LNCaP clone FGC (cell line): ENCODE measurements at regions not wholly inside any gene's neighbourhood (a gene's known extent, or its start where the extent isn't known, plus 50 kb on each side); places are given as distances from the start of the nearest gene placed in this dataset.

Experiments used
- DNase-seq: peaks from one replicate; pipeline ENCODE4 v3.0.0-alpha.2; 2011; ENCODE audit warnings: low read depth
- H3K4me3 ChIP-seq: 2 replicates; pipeline ENCODE4 v1.5.1; 2011; ENCODE audit warnings: mild to moderate bottlenecking, low read depth, low read length, control low read depth
- TF ChIP-seq, protein P1 (sequence below): IDR thresholded peaks from 2 replicates; pipeline ENCODE4 v1.5.1; 2012; ENCODE audit warnings: mild to moderate bottlenecking; ENCODE audit not compliant: control insufficient read depth, insufficient read depth; ENCODE audit errors: extremely low read depth

DNA sequence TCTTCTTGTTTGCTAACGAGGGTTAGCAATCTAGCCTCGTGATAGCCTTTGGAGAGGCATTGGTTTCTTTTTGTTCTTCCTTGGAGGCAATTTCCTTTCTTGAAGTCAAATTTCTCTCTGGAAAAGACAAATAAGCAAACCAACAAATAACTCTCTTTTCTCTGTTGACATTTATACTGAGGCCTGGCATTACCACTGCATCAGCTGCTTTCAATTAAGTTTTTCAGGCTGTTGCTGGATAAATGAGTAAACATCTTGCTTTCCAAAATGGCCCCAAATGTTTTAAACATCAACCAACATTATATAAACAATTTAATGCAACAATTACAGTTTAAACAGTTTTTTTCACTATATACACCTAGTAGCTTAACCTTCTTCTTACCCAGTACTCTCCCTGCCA lies 264.4 kb downstream of the HTR1A start:
- TF ChIP-seq, protein P1, sequence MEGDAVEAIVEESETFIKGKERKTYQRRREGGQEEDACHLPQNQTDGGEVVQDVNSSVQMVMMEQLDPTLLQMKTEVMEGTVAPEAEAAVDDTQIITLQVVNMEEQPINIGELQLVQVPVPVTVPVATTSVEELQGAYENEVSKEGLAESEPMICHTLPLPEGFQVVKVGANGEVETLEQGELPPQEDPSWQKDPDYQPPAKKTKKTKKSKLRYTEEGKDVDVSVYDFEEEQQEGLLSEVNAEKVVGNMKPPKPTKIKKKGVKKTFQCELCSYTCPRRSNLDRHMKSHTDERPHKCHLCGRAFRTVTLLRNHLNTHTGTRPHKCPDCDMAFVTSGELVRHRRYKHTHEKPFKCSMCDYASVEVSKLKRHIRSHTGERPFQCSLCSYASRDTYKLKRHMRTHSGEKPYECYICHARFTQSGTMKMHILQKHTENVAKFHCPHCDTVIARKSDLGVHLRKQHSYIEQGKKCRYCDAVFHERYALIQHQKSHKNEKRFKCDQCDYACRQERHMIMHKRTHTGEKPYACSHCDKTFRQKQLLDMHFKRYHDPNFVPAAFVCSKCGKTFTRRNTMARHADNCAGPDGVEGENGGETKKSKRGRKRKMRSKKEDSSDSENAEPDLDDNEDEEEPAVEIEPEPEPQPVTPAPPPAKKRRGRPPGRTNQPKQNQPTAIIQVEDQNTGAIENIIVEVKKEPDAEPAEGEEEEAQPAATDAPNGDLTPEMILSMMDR: no peak
- DNase-seq: no peak
- no peak overlapping the region for H3K4me3 ChIP-seq

DNA sequence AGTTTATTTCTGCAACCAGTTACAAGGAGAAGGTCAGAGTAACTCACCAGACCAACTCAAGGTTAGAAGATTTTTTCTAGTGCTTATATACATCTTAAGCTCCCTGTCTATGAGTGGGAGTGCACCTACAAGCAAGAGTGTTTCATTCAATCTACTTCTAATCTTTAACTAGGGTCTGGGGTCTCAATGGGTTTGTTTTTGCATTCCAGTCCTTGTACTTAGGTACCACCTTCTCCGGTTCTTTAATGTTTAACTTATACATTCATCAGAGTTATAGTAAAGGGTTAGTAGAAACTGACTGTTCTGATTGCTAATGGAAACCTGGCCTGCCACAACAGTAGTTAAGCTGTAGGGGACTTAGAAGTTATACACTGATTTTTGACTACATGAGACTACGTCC lies 271.7 kb downstream of the HTR1A start:
- no peak overlapping the region for H3K4me3 ChIP-seq
- TF ChIP-seq, protein P1: no peak

DNA sequence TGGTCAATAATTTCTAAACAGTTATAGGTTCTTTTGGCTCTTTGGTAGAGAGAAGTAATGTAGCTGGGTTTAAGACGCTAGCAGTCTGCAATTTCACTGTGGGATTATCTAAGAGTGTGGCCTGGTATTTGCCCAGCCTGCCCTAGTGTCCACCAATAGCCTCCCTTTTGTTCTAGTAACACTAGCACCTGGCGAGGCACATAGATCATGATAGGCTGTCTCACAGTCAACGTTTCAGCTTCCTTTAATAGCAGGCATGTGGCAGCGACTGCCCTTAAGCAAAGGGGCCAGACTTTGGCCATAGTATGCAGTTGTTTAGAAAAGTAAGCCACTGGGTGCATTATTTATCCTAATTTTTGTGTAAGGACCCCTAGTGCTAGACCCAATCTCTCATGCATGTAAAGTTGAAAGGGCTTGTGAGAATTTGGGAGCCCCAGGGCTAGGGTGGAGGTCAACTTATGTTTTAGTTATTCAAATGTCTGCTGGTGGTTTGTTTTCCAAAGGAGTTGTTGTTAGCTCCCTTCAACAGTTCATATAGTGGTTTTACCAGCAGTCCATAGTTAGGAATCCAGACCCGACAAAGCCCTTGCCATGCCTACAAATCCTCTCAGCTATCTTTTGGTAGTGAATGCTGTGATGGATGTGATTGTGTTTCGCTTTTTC lies 274.3 kb downstream of the HTR1A start:
- TF ChIP-seq, protein P1: no peak
- no peak for DNase-seq
- no peak overlapping the region for H3K4me3 ChIP-seq

More for the DNA sequence above, 271.7 kb downstream of the HTR1A start:
- no peak for DNase-seq

DNA sequence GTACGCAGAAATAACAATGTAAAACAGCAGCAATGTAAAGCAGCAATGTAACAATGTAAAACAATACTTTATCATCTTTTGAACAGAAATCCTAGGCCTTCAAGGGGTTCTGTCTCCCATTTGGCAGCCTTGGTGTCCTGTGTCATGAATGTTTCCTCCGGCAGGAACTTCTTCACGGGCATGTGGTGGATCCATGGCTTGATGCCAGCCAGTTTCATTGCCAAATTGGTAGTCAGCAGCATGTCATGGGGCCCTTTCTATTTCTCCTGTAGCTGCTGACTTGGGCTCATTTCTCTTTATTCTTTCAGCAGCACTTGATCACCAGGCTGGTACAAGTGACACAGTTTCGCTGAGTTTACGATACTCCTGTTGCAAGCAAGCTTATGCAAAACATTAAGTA lies 275.3 kb downstream of the HTR1A start:
- H3K4me3 ChIP-seq: no peak overlapping the region
- TF ChIP-seq, protein P1: no peak
- DNase-seq: peak; percentile 1

DNA sequence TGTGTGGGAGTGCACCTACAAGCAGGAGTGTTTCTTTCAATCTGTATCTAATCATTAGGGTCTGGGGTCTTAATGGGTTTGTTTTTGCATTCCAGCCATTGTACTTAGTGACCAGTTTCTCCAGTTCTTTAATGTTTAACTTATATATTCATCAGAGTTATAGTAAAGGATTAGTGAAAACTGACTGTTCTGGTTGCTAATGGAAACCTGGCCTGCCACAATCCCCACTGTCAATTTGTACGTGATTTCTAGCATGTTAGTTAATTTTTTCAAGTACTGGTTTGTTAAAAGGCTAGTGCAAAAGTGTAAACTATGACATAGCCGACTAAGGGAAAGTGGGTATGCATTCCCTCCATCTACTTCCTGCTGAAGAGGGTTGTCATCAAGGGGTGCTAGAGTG lies 276.1 kb downstream of the HTR1A start:
- TF ChIP-seq, protein P1: no peak
- no peak for DNase-seq

DNA sequence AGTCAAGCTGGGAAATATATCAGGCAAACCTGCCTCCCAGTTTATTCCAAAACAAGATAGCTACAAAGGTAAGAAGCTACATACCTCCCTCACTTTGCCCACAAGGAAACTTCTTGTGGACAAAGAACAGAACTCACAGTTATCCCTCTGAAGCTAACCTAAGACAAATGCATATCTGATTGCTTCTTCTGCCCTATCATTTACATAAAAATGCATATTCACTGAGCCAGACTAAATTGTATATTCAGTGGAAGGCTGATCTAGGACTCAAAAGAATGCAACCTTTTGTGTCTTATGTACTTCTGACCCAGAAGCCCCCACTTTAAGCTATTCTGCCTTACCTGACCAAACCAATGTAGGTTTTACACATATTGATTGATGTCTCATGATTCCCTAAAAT lies 276.8 kb downstream of the HTR1A start:
- TF ChIP-seq, protein P1: no peak
- DNase-seq: no peak
- H3K4me3 ChIP-seq: no peak overlapping the region

More for the DNA sequence above, 276.1 kb downstream of the HTR1A start:
- H3K4me3 ChIP-seq: no peak overlapping the region

DNA sequence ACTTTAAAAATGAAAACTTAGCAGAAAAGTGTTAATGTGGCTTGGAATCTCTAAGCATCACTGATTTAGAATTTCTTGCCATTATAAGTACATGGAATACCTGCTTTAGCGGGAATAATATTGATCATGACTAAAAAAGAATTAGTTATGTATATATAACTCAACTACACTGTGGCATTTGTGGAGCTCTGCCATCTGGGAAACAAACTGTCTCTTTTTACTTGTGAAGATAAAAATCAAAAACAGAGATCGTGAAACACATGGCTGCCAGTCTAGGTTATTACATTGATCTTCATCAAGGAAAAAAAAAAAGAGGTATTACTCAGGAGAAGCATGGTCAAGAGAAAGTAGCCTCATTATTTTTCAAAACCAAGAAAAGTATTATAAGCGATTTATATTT lies 287.4 kb downstream of the HTR1A start:
- TF ChIP-seq, protein P1: no peak
- no peak for DNase-seq
- H3K4me3 ChIP-seq: no peak overlapping the region
